A673 (cell line): ENCODE measurements at regions not wholly inside any gene's neighbourhood (a gene's known extent, or its start where the extent isn't known, plus 50 kb on each side); places are given as distances from the start of the nearest gene placed in this dataset.

Experiments
- BruUV-seq: library from RNA; stranded (reverse); fragments of 400-500 nt; replicated peaks from 2 replicates; lab custom pipeline; 2021; lab: Mats Ljungman, UMichigan
- CTCF ChIA-PET: fragments of 300-600 bp; sonication (Branson Sonifier 250); formaldehyde crosslinking; loops from one replicate; lab custom pipeline; 2022; ENCODE audit warnings: antibody characterized with exemption; lab: Charles Lee
- POLR2A ChIA-PET: fragments of 300-600 bp; sonication (Branson Sonifier 250); formaldehyde crosslinking; loops from one replicate; lab custom pipeline; 2022; ENCODE audit warnings: antibody characterized with exemption; ENCODE audit not compliant: low non-redundant PET; lab: Charles Lee
- DNase-seq: peaks from one replicate; pipeline ENCODE4 v3.0.0-alpha.2; 2015; ENCODE audit warnings: low spot score
- H3K27ac ChIP-seq: fragments of 200-600 bp; sonication (generic); 2 replicates; pipeline ENCODE4 v1.5.1; 2016; ENCODE audit warnings: mixed run types, low read depth, mild to moderate bottlenecking, mixed read lengths, antibody characterized with exemption, low read length; ENCODE audit not compliant: poor library complexity, severe bottlenecking
- H3K27me3 ChIP-seq: fragments of 200-600 bp; sonication (generic); replicated peaks from 2 replicates; pipeline ENCODE4 v1.6.1; 2017; ENCODE audit warnings: mixed run types, low read depth, mild to moderate bottlenecking, mixed read lengths, antibody characterized with exemption, low read length; ENCODE audit not compliant: insufficient read depth, poor library complexity
- H3K36me3 ChIP-seq: fragments of 200-600 bp; sonication (generic); 2 replicates; pipeline ENCODE4 v1.6.1; 2016; ENCODE audit warnings: mixed run types, mild to moderate bottlenecking, mixed read lengths, antibody characterized with exemption, low read length; ENCODE audit not compliant: insufficient read depth, poor library complexity, severe bottlenecking
- H3K4me1 ChIP-seq: fragments of 200-600 bp; sonication (generic); 2 replicates; pipeline ENCODE4 v1.6.1; 2017; ENCODE audit warnings: mixed run types, mild to moderate bottlenecking, mixed read lengths, antibody characterized with exemption, low read length; ENCODE audit not compliant: insufficient read depth, poor library complexity, severe bottlenecking
- H3K4me3 ChIP-seq: fragments of 200-600 bp; sonication (generic); 2 replicates; pipeline ENCODE4 v1.5.1; 2016; ENCODE audit warnings: low read depth, mixed run types, mild to moderate bottlenecking, mixed read lengths, low read length; ENCODE audit not compliant: poor library complexity, severe bottlenecking
- H3K9me3 ChIP-seq: fragments of 200-600 bp; sonication (generic); 2 replicates; pipeline ENCODE4 v1.6.1; 2016; ENCODE audit warnings: mixed run types, low read depth, mild to moderate bottlenecking, mixed read lengths, antibody characterized with exemption, low read length; ENCODE audit not compliant: poor library complexity, severe bottlenecking
- CTCF ChIP-seq: fragments of 300-800, 200-600 bp; sonication (generic); conservative IDR thresholded peaks from 2 replicates; pipeline ENCODE4 v1.5.1; 2017; ENCODE audit warnings: low read depth, mild to moderate bottlenecking, antibody characterized with exemption, low read length, moderate library complexity, mixed read lengths
- EZH2 ChIP-seq: fragments of 200-600 bp; sonication (generic); IDR thresholded peaks from 2 replicates; pipeline ENCODE4 v1.6.1; 2017; ENCODE audit warnings: borderline replicate concordance, low read depth, mild to moderate bottlenecking, mixed read lengths, antibody characterized with exemption, low read length; ENCODE audit not compliant: poor library complexity, severe bottlenecking
- intact Hi-C: fragments of 100-400 bp; cut with micrococcal nuclease; formaldehyde crosslinking; loops from one replicate; pipeline ENCODE4 v1.10.0; 2022; ENCODE audit not compliant: unreplicated experiment

DNA sequence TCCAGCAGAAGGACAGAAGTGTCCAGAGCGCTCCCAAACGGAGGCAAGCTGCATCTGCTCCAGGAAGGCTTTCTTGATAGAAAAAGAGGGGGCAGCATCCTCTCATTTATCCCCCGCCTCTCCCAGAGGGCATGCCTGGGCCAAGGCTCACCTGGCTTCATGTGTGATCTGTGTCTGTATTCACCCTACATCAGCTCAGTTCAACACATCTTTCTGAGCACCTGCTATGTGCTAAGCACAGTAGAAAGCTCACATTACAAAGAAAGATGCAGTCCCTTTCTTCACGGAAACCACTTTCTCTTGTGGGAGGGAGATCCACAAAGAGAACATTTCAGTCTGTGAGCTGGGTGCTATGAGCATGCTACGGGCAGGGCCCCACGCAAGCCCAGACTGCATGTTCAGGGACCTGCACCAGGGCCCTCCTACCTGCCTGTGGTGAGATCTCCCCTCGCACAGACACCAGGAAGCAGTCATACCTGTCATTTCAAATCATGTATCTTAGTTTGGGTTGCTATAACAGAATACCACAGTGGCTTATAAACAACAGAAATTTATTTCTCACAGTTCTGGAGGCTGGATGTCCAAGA lies 90.7 kb downstream of the PDCL3 start:
- no peak overlapping the region for H3K27ac ChIP-seq
- intact Hi-C loops: no loop called here
- H3K27me3 ChIP-seq: peaks cover 1% of the 10 kb centered on the region
- H3K4me3 ChIP-seq: no peak overlapping the region
- no peaks in the 10 kb centered on the region for H3K4me1 ChIP-seq
- ChIA-PET POLR2A (no interaction called here), CTCF (no interaction called here)
- H3K36me3 ChIP-seq: no peaks in the 10 kb centered on the region
- no TSS peak for BruUV-seq
- no peak for DNase-seq
- no peak for TF ChIP-seq CTCF
- TF ChIP-seq EZH2: no peak
- H3K9me3 ChIP-seq: no peaks in the 10 kb centered on the region

GRCh38 chr2:100654611-100655010 lies 91.8 kb downstream of the PDCL3 start:
- H3K36me3 ChIP-seq: no peaks in the 10 kb centered on the region
- POLR2A ChIA-PET: no interaction called here
- no peaks in the 10 kb centered on the region for H3K4me1 ChIP-seq
- TF ChIP-seq EZH2 (no peak), CTCF (no peak)
- no peak overlapping the region for H3K4me3 ChIP-seq
- peaks cover 12% of the 10 kb centered on the region for H3K27me3 ChIP-seq
- intact Hi-C loops: no loop called here
- DNase-seq: no peak
- no peak overlapping the region for H3K27ac ChIP-seq
- no TSS peak for BruUV-seq
- H3K9me3 ChIP-seq: no peaks in the 10 kb centered on the region
- CTCF ChIA-PET: no interaction called here

DNA sequence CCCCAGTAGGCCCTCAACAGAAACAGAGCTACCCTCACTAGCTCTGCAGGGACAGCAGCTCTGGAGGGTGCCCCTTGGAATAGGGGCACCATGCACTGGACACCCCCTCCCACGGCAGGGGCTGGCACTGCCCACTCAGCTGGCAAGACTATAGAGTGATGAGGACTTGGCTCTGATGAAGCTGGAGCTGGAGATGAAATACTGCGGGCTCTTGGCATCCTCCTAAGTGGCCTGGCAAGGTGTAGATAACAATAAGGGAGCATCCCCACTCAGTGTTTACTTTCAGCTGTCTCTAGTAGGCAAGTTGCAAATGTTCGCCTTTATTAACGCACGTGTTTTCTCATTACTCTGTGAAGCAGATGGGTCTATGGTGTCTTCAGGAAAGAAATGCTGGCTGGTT lies 92.7 kb downstream of the PDCL3 start:
- Histone ChIP-seq H3K9me3 (no peaks in the 10 kb centered on the region), H3K36me3 (no peaks in the 10 kb centered on the region), H3K27ac (no peak overlapping the region), H3K27me3 (peaks cover 20% of the 10 kb centered on the region), H3K4me1 (no peaks in the 10 kb centered on the region), H3K4me3 (no peak overlapping the region)
- DNase-seq: no peak
- TF ChIP-seq CTCF: no peak
- no peak for TF ChIP-seq EZH2
- ChIA-PET CTCF (no interaction called here), POLR2A (no interaction called here)
- intact Hi-C loops: no loop called here
- no TSS peak for BruUV-seq
